HG03460 (cell line): ENCODE measurements at regions not wholly inside any gene's neighbourhood (a gene's known extent, or its start where the extent isn't known, plus 50 kb on each side); places are given as distances from the start of the nearest gene placed in this dataset.

Experiments used
- ATAC-seq: cut with Tn5 transposase; IDR thresholded peaks from one replicate; pipeline ENCODE4 v1.9.1; 2021; ENCODE audit not compliant: unreplicated experiment

DNA sequence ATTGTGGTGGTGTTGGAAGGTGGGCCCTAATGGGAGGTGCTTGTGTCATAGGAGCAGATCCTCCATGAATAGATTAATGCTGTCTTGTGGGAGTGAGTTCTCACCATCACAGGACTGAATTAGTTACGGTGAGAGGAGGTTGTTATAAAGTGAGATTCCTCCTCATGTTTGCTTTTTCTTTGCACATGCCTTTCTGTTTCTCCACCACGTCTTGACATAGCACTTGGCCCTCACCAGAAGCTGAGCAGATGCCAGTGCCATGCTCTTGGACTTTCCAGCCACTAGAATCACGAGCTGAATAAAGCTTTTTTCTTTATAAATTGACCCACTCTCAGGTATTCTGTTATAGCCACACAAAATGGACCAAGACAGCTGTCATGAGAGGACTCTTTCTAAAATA, 194.8 kb downstream of the PTPRU start:
- ATAC-seq: no peak

DNA sequence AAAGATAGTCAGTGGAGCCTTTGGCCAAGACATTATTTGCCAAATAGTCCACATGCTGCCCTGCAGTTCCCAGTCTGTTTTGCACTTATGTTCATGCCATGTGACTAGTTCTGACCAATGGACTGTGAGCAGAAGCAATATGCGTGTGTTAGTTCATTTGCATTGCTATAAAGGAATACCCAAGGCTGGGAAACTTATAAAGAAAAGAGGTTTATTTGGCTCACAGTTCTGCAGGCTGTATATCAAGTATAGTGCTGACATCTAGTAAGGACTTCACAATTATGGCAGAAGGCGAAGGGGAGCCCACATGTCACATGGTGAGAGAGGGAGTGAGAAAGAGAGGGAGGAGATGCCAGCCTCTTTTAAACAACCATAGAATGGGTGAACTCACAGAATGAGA, 193.3 kb downstream of the PTPRU start:
- ATAC-seq: no peak

DNA sequence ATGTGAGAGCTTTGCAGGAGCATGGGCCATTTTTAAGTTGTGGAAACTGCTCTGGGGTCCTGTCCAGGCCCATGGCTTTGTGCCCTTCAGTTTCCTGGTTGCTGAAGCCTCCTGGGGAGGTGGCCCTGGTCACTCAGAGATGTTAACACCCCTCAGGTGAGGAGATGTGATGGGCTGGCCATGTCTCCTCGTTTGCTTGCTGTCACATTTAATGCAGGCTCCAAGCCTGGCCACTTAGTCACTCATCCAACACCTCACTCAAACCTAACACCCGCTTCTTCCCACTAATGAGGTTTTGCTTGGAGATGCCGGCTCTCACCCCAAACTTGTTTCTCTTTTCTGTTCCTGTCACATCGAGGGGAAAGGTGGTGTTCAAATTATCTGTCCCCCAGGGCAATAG, 192.7 kb downstream of the PTPRU start:
- no peak for ATAC-seq

DNA sequence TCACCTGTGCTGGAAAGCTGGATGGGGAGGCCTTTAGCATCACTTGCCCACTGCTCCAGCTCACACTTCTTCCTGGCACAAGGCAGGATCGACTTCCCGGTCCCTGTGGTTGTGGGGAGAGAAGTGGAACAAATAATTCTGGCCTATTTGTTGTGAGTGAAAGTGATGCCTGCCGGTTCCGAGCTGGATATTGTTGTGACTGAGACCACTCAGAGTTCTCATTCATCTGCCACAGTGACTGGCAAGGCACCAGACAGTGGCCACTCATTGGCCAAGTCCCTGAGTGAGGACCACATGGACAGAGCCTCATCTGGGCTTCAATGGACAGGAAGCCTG, 191.9 kb downstream of the PTPRU start:
- ATAC-seq: no peak

DNA sequence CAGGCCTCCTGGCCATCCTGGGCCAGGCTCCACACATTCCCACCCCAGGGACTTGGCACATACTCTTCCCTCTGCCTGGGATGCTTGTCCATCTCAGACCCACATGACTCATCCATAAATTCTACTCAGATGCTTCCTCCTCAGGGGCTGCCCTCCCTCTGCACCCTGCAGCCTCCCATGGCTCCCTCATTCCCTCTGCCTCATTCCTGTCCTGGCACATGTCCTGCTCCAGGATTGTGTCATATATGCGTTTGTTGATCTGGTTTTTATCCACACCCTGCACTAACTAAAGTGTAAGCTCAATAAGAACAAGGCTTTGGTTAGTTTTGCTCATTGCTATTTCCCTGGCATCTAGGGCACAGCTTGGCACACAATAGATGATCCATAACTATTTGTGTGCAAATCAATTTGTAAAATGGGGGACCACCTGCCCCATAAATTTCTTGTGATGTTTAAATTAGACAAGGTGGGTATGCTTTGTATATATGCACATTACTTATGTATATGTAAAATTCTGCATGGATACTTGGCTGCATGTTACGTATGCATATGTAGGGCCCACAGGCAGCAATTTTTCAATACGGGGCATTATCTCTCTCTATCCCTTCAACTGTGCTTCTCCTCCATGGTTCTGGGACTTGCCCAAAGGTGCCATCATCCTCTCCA, 191.4 kb downstream of the PTPRU start:
- ATAC-seq: no peak

DNA sequence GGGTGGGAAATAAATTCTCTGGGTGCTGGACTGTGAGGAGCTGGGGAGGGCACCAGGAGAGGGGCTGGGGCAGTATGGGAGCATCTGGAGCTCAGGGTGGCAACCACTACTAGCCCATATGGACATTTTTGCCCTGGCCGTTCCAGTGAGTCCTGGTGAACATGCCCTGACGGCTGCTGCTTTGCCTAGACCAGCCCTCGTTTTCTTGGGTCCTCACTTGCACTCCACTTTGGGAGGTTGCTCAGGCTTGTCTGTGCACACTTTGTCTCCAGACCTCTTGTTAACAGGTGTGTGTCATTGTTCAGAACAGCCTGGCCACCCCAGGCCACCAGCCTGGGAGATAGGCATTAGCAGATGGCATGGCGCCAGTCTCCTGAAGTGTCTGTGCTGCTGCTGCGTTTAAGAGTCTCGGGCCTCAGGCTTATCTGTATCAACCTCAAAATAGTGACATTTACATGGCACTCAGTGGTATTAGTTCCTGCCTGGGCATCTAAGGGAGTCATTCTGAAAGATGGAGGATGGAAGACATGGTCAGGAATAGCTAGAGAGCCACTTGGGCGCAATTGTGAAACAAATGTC, 190.5 kb downstream of the PTPRU start:
- no peak for ATAC-seq

DNA sequence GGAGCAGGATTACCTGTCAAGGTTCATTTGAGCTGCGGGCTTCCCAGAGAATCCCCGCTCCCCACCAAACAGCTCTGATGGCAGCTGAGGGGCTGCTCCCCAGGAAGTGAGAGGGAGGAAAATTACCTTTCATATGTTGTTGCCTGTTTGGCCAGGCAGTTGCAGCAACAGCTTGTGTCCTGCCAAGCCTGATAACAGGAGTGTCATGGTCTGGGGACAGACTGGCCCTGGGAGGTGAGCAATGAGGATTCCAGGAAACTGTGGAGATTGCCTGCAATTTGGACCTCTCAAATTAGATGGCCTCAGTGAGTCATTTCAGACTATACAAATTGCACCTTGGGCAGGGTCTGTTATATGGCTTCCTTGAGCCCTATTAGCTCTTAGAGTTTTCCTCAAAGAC, 189.3 kb downstream of the PTPRU start:
- no peak for ATAC-seq

DNA sequence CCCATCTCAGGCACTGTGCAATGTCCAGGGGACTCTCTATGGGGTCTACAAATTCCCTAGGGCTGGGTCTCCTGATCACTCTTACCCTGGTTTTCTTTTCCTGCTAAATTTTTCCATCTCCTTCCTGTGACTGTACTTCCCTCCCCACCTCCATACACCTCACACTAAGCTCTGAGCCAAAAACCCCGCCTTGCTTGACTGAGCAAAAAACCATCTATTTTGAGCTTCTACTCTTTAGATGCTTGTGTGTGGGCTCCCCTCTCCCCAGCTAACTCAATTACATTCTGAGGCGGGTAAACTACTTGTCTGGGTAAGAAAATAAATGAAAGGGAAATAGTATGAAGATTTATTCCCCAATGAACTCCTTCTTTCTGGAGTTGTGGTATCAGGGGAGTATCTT, 187.9 kb downstream of the PTPRU start:
- ATAC-seq: no peak

DNA sequence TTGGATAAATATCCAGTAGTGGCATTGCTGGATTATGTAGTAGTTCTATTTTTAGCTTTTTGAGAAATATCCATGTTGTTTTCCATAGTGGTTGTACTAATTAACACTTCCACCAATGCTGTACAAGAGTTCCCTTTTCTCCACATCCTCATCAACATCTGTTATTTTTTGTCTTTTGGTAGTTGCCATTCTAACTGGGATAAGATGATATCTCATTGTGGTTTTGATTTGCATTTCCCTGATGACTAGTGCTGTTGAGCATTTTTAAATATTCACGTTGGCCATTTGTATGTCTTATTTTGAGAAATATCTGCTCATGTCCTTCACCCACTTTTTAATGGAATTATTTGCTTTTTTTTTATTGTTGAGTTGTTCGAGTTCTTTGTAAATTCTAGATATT, 183.9 kb downstream of the PTPRU start:
- no peak for ATAC-seq

DNA sequence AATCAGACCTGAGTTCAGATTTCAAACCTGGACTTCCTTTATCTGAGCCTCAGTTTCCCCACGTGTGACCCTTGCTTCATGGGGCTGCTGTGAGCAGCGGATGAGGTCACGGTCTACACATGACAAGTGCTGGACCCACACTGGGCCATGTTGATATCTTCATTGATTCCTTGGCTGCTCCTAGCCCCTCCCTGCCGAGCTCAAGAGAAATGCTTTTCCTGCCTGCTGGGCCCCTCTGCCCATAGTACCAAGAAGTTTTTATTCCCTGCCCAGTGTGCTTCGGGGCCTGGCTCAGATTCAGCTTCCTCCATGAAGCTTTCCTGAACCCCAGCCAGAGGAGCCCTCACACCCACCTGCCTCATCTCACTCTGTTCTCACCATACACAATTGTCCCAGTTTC, 181.6 kb downstream of the PTPRU start:
- ATAC-seq: no peak

DNA sequence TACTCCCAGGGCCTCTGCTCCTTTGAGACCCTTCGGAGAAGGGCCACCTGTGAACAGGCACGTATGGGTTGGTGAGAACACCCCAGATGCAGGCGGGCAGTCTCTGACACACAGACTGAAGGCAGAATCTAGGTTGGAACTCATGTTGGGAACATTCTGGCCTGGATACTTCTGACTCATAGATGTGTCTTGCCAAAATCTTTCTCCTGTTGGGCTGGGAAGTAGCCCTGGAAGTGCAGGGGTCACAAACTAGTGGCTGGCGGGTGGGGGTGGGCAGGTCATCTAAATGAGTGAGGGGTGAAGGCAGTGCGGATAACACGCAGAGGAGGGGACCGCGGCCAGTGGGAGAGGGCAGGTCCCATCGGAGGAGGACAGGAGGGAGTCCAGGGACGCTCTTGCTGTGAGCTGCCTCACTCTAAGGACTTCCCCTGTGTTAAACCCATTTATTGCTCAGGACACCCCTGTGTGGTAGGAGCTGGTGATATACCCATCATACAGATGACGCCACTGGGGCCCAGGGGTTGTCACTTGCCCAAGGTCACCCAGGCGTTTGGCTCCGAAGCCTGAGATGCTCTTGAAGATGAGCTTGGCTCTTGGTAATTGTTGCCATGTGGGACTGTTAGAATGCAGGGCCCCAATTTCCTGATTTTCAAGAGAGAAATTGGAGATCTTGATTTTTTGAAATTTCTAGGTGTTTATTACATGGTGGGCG, 181.0 kb downstream of the PTPRU start:
- no peak for ATAC-seq

DNA sequence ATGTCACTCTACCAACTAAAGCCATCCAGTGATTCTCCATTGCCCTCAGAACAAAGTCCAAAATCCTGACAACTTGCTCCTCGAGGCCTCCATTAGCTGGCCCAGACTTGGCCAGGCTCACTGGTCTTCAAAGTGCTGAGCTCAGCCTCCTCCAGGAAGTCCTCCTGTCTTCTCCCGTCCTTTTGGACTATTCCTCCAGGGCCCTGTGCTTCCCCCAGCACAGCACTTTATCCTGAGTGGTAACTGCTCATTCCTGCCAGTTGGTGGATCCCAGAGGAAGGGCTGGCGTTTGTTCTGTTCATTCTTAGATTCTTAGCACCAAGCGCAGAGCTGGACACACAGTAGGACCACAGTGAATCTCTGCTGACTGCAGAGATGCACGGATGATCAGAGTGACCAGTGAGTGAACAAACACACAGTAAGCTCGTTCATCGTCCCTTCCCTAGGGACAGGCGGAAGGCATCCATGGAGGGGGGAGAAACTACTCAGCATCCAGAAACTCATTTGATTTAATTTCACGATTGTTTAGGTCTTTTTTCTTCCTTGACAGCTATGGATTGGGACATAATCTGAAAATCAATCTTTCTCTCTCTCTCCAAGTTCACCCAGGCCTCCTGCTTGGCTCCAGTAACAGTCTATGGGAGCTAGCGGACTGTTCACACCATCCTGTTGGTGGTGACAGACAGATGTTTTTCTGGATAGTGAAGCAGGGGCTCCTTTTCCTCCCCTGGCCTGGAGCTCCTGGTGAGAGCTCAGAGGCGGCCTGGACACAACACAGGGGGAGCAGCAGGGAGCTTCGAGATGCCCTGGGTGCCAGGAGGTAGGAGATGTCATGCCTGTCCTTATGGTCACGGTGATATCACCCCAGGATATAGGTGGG, 180.2 kb downstream of the PTPRU start:
- ATAC-seq: no peak

DNA sequence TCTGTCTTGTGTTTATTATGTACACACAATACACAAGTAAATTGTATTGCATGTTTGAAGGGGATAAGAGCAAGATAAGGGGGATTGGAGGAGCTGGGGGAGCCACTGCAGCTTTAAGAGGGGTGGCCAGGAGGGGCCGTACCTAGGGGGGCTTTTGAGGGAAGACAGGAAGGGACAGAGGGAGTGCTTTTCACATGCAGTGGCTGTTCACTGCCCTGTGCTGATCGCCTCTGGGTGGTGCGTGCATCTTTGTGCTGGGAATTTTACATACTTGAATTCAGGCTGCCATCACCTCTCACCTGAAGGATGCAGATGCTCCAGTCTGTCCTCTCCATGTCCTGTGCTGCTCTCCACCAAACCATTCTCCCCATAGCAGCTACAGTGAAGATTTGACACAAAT, 179.5 kb downstream of the PTPRU start:
- ATAC-seq: no peak

DNA sequence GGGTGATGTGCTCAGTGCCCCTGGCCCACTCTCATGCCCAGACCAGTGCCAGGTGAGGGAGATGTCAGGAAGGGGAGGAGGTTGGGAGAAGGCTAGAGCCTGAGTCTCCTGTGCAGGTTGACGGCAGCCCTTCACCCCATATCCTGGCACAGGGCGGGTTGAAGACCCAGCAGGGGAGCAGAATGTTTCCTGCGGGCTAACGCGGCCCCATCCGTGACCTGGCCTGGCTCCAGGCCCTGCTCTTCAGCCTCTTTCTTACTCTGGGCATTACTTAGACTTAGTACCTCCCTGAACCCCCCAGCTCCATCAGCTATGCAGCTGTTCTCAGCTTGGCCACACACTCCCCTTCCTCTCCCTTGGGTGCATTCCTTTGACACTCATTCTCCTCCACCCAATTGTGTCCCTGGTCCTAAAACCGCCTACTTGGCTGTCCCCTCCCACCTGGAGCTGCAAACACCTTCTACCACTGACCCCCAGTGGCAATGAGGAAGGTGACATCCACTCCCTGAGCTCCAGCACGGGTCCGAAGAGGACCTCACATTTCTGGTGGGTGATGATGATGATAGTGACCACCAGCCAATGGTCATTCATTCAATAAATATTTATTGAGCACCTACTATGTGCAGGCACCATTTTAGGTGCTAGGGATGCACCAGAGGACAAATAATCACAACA, 179.0 kb downstream of the PTPRU start:
- no peak for ATAC-seq

DNA sequence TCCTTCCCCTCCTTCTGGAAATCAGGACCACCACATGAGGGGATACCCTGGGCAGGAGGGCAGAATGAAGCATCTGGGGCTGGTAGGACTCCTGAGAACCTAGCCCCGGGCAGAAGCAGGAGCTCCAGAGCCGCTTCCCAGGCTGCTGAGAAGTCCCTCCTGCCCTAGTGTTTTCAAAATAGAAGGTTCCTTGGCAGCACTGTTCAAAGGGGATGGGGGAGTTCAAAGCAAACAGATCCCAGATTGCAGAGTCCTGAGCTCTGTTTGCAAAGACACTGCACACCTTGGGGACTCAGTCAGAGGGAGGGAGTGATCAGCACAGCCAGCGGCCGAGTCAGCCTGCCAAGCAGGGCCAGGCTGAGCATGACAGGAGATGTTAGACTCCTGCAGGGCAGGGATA, 177.8 kb downstream of the PTPRU start:
- no peak for ATAC-seq

DNA sequence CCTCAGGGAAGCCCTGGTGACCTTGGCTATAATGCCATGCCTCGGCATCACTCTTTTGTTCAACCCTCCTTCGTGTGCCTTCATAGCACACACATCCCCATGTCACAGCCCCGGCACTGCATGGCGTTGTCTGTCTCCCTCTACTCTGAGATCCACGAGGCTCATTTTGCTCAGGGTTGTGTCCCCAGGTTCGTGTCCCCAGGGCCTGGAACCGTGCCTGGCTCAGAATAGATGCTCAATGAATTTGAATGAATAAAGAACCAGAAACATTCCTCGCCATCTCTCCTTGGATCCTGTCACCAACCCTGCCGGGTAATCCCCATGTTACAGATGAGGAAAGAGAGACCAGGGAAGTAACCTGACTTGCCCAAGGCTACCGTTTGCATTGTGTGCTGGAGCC, 177.3 kb downstream of the PTPRU start:
- ATAC-seq: no peak

DNA sequence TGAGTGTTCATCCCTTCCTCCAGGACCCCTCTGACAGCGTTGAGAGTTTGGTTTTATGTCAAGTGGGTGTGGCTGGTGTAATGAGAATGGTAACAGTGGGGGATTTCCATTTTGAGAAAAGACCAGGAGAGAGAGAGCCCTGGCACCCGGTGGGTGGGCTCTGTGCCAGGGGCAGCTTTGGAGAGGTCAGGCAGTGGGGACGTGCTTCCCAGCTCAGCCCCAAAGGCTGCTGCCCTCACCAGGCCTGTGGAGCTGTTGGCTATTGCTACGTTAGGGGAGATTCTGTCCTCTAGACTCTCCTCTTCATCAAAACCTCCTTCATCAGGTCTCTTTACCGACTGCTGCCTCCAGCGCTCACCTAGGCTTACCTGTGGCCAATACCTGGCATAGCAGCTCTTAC, 176.3 kb downstream of the PTPRU start:
- no peak for ATAC-seq

DNA sequence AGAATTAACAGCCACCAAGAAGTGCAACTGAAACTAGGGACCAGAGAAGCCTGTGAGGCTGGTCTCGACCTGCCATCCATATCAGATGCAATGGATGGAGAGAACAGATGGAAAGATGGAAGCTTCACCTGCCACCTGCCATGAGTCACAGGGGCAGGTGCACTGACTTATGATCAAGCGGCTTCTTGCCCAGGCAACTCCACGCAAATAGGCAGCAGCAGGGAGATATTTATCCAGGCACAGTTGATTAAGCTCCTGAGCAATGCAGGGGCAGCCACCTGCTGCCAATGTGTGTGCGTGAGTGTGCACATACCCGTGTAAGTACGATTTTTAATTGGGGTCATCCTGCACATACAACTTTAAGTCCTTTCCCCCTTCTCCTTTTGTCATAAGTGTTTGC, 174.2 kb downstream of the PTPRU start:
- ATAC-seq: no peak

DNA sequence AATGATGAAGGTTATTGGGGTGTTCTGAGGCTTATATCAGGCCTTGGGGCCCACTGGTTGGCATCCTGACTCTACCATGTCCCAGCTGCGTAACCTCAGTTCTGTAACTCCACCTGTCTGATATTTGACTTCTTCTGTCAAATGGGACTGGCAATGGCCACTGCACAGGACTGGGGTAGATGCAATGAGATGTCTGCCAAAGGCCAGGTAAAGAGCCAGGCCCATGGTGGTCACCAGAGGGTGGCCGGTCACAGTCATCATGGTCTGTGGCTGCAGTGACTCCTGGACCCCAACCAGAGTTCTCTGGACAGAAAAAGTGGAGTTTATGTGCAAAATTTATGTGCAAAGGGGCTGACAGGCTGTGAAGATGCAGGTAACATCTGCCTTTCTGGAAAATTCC, 173.3 kb downstream of the PTPRU start:
- ATAC-seq: no peak

DNA sequence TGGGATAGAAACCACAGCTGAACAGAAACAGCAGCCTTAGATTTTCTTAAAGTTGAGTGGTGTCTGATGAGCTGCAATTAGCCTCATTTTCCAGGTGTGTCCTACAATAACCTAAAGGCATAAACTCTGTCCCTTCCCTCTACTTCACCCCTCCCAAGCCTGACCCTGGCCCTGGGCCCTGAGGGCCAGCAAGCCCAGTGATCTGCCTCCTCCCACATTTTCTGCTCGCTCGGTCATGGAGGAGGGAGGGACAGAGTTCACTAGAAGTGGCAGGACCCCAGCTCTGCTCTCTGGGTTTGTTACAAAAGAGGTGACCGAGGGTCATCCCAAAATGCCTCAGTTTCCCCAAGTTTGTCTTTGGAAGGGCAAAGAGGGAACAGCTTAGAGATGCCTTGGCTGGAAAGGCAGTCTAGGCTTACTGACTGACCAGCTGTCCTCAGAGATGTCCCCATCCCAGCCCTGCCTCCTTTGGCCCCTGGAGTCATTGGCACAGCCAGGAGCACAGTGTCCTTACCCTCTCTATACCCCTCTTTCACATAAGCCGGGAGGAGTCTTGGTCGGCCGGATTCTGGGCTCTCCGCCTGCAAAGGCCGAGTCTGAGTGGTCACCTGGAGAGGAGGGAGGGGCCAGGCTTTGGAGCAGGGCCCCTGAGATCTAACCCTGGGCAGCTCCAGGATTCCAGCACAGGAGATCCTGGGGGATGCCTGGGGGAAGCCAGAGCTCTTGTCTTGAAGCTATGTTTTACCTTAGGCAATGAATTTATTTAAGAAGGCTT, 172.7 kb downstream of the PTPRU start:
- no peak for ATAC-seq

DNA sequence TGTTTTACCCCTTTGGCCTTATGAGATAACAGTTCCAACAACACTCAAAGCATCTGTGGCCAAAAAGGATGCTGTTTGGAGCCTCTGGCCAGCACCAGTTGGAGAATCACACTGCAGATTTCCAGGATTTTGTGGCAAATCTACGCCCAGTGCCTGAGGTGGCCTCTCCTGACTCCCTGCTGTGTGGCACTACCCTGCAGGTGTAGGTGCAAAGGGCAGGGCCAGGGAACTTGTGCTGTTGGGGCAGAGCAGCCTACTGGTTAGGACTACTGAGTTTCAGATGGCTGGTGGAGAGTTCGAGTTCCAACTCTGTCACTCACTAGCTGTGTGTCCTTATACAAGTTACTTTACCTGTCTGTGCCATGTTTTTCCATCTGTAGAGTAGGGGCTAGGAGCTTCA, 170.5 kb downstream of the PTPRU start:
- no peak for ATAC-seq
